HepG2 (cell line): ENCODE measurements at regions not wholly inside any gene's neighbourhood (a gene's known extent, or its start where the extent isn't known, plus 50 kb on each side); places are given as distances from the start of the nearest gene placed in this dataset.

Source experiments
- ATAC-seq: fragments of 200-7000 bp; cut with Tn5 transposase; 3 replicates; pipeline ENCODE4 v1.9.1; 2020; ENCODE audit warnings: mild to moderate bottlenecking, moderate library complexity
- BruUV-seq: library from RNA; stranded (reverse); fragments of 400-500 nt; replicated peaks from 2 replicates; lab custom pipeline; 2021; lab: Mats Ljungman, UMichigan
- CTCF ChIA-PET: fragments of 300-600 bp; formaldehyde crosslinking; extraction: SDS; loops from one replicate; lab custom pipeline; 2021; ENCODE audit warnings: low total read pairs, inconsistent platforms, low intra/inter-chr PET ratio; lab: Yijun Ruan, JAX
- POLR2A ChIA-PET: fragments of 350-600 bp; sonication (Branson Sonifier 250); formaldehyde crosslinking; loops from one replicate; lab custom pipeline; 2020; ENCODE audit warnings: antibody characterized with exemption, inconsistent platforms; lab: Yijun Ruan, JAX
- DNase-seq: peaks from one replicate; pipeline ENCODE4 v3.0.0-alpha.2; 2015; ENCODE audit warnings: low spot score
- FAIRE-seq: peaks from 3 replicates; lab custom pipeline; 2011; peaks lifted over from hg19 to GRCh38; lab: Jason Lieb, UNC
- H2AFZ ChIP-seq: one replicate; pipeline ENCODE4 v1.6.1; 2011; ENCODE audit warnings: low read length, inconsistent platforms
- H3K27ac ChIP-seq: fragments of 300-600 bp; 3 replicates; pipeline ENCODE4 v1.8.0; 2011; ENCODE audit warnings: mixed run types, mild to moderate bottlenecking, mixed read lengths, low read length, inconsistent platforms; ENCODE audit not compliant: insufficient read depth; ENCODE audit errors: extremely low read length
- H3K27me3 ChIP-seq, 2 experiments: fragments of 200-600 bp in 1 of 2; 2 replicates in 1 of 2; 3 replicates in 1 of 2; pipeline versions ENCODE4 v1.6.0 to v1.8.0; 2011; ENCODE audit warnings: low read length in 2 of 2, mild to moderate bottlenecking in 2 of 2, moderate library complexity in 2 of 2, inconsistent platforms in 1 of 2; ENCODE audit not compliant: insufficient read depth in 2 of 2, control insufficient read depth in 1 of 2
- H3K36me3 ChIP-seq, 2 experiments: fragments of 200-600 bp in 1 of 2; replicated peaks in 1 of 2; 2 replicates in 1 of 2; 3 replicates in 1 of 2; pipeline versions ENCODE4 v1.5.1 to v1.8.0; 2011; ENCODE audit warnings: low read length in 2 of 2, inconsistent platforms in 1 of 2; ENCODE audit not compliant: insufficient read depth in 2 of 2, control insufficient read depth in 1 of 2
- H3K4me1 ChIP-seq: 2 replicates; pipeline ENCODE4 v1.5.1; 2012; ENCODE audit warnings: low read length, inconsistent platforms; ENCODE audit not compliant: insufficient read depth
- H3K4me2 ChIP-seq: 2 replicates; pipeline ENCODE4 v1.6.0; 2011; ENCODE audit warnings: low read depth, low read length, inconsistent platforms
- H3K4me3 ChIP-seq, 3 experiments: fragments of 200-600 bp in 1 of 3; sonication (generic), shearing (Covaris generic) in 1 of 3; replicated peaks in 1 of 3; 2 replicates each; pipeline ENCODE4 v1.5.1; 2011 to 2016; ENCODE audit warnings: low read length in 3 of 3, inconsistent platforms in 2 of 3, low read depth in 2 of 3, mild to moderate bottlenecking in 2 of 3, control low read depth in 1 of 3, mixed read lengths in 1 of 3; ENCODE audit not compliant: insufficient read depth in 1 of 3
- H3K79me2 ChIP-seq: one replicate; pipeline ENCODE4 v1.6.1; 2011; ENCODE audit warnings: low read length, inconsistent platforms; ENCODE audit not compliant: insufficient read depth
- H3K9ac ChIP-seq: 2 replicates; pipeline ENCODE4 v1.6.0; 2011; ENCODE audit warnings: mild to moderate bottlenecking, low read depth, low read length, inconsistent platforms; ENCODE audit not compliant: insufficient read depth
- H3K9me3 ChIP-seq: 2 replicates; pipeline ENCODE4 v1.5.1; 2012; ENCODE audit warnings: mild to moderate bottlenecking, low read length
- H4K20me1 ChIP-seq: 2 replicates; pipeline ENCODE4 v1.6.0; 2011; ENCODE audit warnings: inconsistent platforms, mild to moderate bottlenecking, low read length, moderate library complexity; ENCODE audit not compliant: insufficient read depth
- FOXC1 ChIP-seq: sonication (generic); formaldehyde crosslinking; IDR thresholded peaks from 2 replicates; pipeline ENCODE4 v1.8.0; 2022; ENCODE audit warnings: mild to moderate bottlenecking, missing genetic modification reagents, borderline replicate concordance
- HOXA7 ChIP-seq: sonication (generic); formaldehyde crosslinking; IDR thresholded peaks from 2 replicates; pipeline ENCODE4 v1.8.1; 2022; ENCODE audit warnings: mild to moderate bottlenecking, missing genetic modification reagents, moderate library complexity
- KLF6 ChIP-seq: IDR thresholded peaks from 2 replicates; pipeline ENCODE4 v1.8.0; 2016; ENCODE audit warnings: missing biosample characterization, missing genetic modification reagents
- MXI1 ChIP-seq: IDR thresholded peaks from 3 replicates; pipeline ENCODE4 v1.6.1; 2012; ENCODE audit warnings: low read depth, low read length, inconsistent platforms, borderline replicate concordance
- NFE2L1 ChIP-seq: sonication (generic); formaldehyde crosslinking; IDR thresholded peaks from 2 replicates; pipeline ENCODE4 v1.4.0; 2020; ENCODE audit warnings: missing genetic modification reagents, mild to moderate bottlenecking, borderline replicate concordance
- ZNF235 ChIP-seq: sonication (generic); formaldehyde crosslinking; IDR thresholded peaks from 2 replicates; pipeline ENCODE4 v1.8.1; 2023; ENCODE audit warnings: mild to moderate bottlenecking, missing genetic modification reagents, borderline replicate concordance
- ZNF577 ChIP-seq: sonication (generic); formaldehyde crosslinking; IDR thresholded peaks from 2 replicates; pipeline ENCODE4 v1.4.0; 2020; ENCODE audit warnings: mild to moderate bottlenecking, low read depth, missing genetic modification reagents, borderline replicate concordance
- ZNF766 ChIP-seq: sonication (generic); formaldehyde crosslinking; IDR thresholded peaks from 2 replicates; pipeline ENCODE4 v1.5.0; 2020; ENCODE audit warnings: missing genetic modification reagents, borderline replicate concordance
- ZNF850 ChIP-seq: sonication (generic); formaldehyde crosslinking; conservative IDR thresholded peaks from 2 replicates; pipeline ENCODE4 v1.9.0; 2021; ENCODE audit warnings: mild to moderate bottlenecking, missing genetic modification reagents
- WGBS: methylation state at CpG from one replicate; pipeline ENCODE4 v1.1.6; 2017; ENCODE audit warnings: low lambda C conversion rate; 5-methylcytosine and 5-hydroxymethylcytosine counted together
- in situ Hi-C: cut with HindIII; loops from 2 replicates; pipeline ENCODE4 v1.10.0; 2017; ENCODE audit warnings: low pct_unique_long_range_greater_than_20kb; ENCODE audit not compliant: extremely low pct_ligation_motif_present
- intact Hi-C: fragments of 100-400 bp; cut with micrococcal nuclease; formaldehyde crosslinking; loops from one replicate; pipeline ENCODE4 v1.10.0; 2022; ENCODE audit not compliant: unreplicated experiment
- TF ChIP-seq, protein P1 (sequence below): sonication (generic); formaldehyde crosslinking; IDR thresholded peaks from 2 replicates; pipeline ENCODE4 v1.5.0; 2020; ENCODE audit warnings: mild to moderate bottlenecking, missing genetic modification reagents
- TF ChIP-seq, protein P2 (sequence below): sonication (generic); formaldehyde crosslinking; IDR thresholded peaks from 2 replicates; pipeline ENCODE4 v1.4.0; 2020; ENCODE audit warnings: mild to moderate bottlenecking, missing genetic modification reagents
- TF ChIP-seq, protein P3 (sequence below): sonication (generic); formaldehyde crosslinking; IDR thresholded peaks from 2 replicates; pipeline ENCODE4 v1.4.0; 2020; ENCODE audit warnings: missing genetic modification reagents, borderline replicate concordance
- TF ChIP-seq, protein P4 (sequence below): sonication (generic); formaldehyde crosslinking; IDR thresholded peaks from 2 replicates; pipeline ENCODE4 v1.4.0; 2020; ENCODE audit warnings: mild to moderate bottlenecking, missing genetic modification reagents

DNA sequence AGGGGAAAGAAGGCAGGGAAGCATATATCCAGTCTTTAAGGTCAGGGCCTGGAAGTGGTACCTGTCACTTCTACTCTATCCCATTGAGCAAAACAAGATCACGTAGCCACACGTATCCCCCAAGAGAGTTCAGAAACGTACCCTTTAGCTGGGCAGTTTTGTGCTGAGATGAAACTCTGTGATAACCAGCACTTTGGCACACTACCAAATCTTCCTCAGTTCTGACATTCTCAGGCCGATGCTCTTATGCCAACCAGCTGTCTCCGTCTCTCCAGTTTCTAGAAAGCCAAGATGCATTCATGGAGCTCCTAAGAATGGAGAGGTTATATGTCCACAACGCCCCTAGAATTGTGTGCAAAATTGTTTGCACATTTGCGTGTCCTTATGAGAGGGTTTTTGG, 176.6 kb upstream of the MSX2 start (continued):
- TF ChIP-seq, protein P1, sequence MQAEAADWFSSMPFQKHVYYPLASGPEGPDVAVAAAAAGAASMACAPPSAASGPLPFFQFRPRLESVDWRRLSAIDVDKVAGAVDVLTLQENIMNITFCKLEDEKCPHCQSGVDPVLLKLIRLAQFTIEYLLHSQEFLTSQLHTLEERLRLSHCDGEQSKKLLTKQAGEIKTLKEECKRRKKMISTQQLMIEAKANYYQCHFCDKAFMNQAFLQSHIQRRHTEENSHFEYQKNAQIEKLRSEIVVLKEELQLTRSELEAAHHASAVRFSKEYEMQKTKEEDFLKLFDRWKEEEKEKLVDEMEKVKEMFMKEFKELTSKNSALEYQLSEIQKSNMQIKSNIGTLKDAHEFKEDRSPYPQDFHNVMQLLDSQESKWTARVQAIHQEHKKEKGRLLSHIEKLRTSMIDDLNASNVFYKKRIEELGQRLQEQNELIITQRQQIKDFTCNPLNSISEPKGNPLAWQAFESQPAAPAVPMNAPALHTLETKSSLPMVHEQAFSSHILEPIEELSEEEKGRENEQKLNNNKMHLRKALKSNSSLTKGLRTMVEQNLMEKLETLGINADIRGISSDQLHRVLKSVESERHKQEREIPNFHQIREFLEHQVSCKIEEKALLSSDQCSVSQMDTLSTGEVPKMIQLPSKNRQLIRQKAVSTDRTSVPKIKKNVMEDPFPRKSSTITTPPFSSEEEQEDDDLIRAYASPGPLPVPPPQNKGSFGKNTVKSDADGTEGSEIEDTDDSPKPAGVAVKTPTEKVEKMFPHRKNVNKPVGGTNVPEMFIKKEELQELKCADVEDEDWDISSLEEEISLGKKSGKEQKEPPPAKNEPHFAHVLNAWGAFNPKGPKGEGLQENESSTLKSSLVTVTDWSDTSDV (CRISPR knock-in tag), result no peak
- TF ChIP-seq MXI1, result no peak
- no peak for TF ChIP-seq ZNF235 (CRISPR knock-in tag)
- TF ChIP-seq HOXA7 (CRISPR knock-in tag), result no peak
- TF ChIP-seq ZNF766 (CRISPR knock-in tag), result no peak
- TF ChIP-seq ZNF850 (CRISPR knock-in tag), result no peak
- TF ChIP-seq, protein P2, sequence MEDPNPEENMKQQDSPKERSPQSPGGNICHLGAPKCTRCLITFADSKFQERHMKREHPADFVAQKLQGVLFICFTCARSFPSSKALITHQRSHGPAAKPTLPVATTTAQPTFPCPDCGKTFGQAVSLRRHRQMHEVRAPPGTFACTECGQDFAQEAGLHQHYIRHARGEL (CRISPR knock-in tag), result no peak

DNA sequence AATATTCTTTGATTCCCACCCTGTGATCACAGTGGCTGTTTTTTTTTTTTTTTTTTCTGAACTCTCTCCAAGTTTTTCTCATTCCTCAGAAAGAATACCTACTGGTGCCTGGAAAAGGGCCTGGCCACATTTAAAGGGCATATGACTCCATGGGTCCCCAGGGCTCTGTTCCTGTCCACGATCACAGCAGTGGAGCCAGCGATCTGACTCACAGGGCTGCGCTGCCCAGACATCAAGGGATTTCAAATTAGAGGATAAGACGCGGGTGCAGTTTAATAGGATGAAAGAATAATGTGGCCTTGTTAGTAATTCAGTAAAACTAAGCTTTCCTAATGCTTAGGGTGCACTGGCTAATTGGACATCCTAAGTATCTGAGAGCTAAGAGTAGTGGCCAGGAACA, 175.1 kb upstream of the MSX2 start:
- Histone ChIP-seq H3K9ac (no peak overlapping the region), H3K27me3 (no peaks in the 10 kb centered on the region), H2AFZ (no peak overlapping the region), H3K9me3 (no peaks in the 10 kb centered on the region), H3K36me3 (no peaks in the 10 kb centered on the region), H3K4me1 (no peaks in the 10 kb centered on the region), H3K79me2 (no peaks in the 10 kb centered on the region), H3K4me2 (no peak overlapping the region), H4K20me1 (no peaks in the 10 kb centered on the region), H3K27ac (no peak overlapping the region), H3K4me3 (no peak overlapping the region)
- ChIA-PET POLR2A (no interaction called here), CTCF (no interaction called here)
- ATAC-seq, result no peak
- no peak for DNase-seq
- in situ Hi-C loops (no loop called here), intact Hi-C loops (no loop called here)
- BruUV-seq, result no TSS peak
- FAIRE-seq, result no peak
- 74% methylated on average over 5 of the region's 5 CpGs for WGBS
- no peak for TF ChIP-seq FOXC1 (CRISPR knock-in tag)
- TF ChIP-seq NFE2L1 (CRISPR knock-in tag), result no peak
- no peak for TF ChIP-seq KLF6
- TF ChIP-seq, protein P3, sequence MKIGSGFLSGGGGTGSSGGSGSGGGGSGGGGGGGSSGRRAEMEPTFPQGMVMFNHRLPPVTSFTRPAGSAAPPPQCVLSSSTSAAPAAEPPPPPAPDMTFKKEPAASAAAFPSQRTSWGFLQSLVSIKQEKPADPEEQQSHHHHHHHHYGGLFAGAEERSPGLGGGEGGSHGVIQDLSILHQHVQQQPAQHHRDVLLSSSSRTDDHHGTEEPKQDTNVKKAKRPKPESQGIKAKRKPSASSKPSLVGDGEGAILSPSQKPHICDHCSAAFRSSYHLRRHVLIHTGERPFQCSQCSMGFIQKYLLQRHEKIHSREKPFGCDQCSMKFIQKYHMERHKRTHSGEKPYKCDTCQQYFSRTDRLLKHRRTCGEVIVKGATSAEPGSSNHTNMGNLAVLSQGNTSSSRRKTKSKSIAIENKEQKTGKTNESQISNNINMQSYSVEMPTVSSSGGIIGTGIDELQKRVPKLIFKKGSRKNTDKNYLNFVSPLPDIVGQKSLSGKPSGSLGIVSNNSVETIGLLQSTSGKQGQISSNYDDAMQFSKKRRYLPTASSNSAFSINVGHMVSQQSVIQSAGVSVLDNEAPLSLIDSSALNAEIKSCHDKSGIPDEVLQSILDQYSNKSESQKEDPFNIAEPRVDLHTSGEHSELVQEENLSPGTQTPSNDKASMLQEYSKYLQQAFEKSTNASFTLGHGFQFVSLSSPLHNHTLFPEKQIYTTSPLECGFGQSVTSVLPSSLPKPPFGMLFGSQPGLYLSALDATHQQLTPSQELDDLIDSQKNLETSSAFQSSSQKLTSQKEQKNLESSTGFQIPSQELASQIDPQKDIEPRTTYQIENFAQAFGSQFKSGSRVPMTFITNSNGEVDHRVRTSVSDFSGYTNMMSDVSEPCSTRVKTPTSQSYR (CRISPR knock-in tag), result no peak
- TF ChIP-seq, protein P4, sequence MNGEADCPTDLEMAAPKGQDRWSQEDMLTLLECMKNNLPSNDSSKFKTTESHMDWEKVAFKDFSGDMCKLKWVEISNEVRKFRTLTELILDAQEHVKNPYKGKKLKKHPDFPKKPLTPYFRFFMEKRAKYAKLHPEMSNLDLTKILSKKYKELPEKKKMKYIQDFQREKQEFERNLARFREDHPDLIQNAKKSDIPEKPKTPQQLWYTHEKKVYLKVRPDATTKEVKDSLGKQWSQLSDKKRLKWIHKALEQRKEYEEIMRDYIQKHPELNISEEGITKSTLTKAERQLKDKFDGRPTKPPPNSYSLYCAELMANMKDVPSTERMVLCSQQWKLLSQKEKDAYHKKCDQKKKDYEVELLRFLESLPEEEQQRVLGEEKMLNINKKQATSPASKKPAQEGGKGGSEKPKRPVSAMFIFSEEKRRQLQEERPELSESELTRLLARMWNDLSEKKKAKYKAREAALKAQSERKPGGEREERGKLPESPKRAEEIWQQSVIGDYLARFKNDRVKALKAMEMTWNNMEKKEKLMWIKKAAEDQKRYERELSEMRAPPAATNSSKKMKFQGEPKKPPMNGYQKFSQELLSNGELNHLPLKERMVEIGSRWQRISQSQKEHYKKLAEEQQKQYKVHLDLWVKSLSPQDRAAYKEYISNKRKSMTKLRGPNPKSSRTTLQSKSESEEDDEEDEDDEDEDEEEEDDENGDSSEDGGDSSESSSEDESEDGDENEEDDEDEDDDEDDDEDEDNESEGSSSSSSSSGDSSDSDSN (CRISPR knock-in tag), result no peak
- TF ChIP-seq ZNF577, result no peak
